Fibroblast of lung (primary cell): ENCODE measurements at regions not wholly inside any gene's neighbourhood (a gene's known extent, or its start where the extent isn't known, plus 50 kb on each side); places are given as distances from the start of the nearest gene placed in this dataset.

Source experiments
- DNase-seq, 2 donors: peaks; one replicate each; pipeline versions ENCODE4 v3.0.0 to v3.0.0-alpha.2; 2010; ENCODE audit warnings: low read depth in 2 of 2
- H2AFZ ChIP-seq: 2 replicates; pipeline ENCODE4 v1.5.1; 2012; ENCODE audit warnings: low read length, control low read depth, inconsistent platforms
- H3K27ac ChIP-seq: 2 replicates; pipeline ENCODE4 v1.5.1; 2011; ENCODE audit warnings: low read length, control low read depth; ENCODE audit not compliant: insufficient read depth
- H3K27me3 ChIP-seq: 2 replicates; pipeline ENCODE4 v1.5.1; 2011; ENCODE audit warnings: mild to moderate bottlenecking, low read length; ENCODE audit not compliant: control insufficient read depth, insufficient read depth
- H3K36me3 ChIP-seq: 2 replicates; pipeline ENCODE4 v1.5.1; 2011; ENCODE audit warnings: low read length; ENCODE audit not compliant: control insufficient read depth, insufficient read depth
- H3K4me1 ChIP-seq: 2 replicates; pipeline ENCODE4 v1.5.1; 2011; ENCODE audit warnings: low read length; ENCODE audit not compliant: control insufficient read depth, insufficient read depth; ENCODE audit errors: extremely low read depth
- H3K4me2 ChIP-seq: 2 replicates; pipeline ENCODE4 v1.5.1; 2011; ENCODE audit warnings: low read length, control low read depth; ENCODE audit not compliant: insufficient read depth; ENCODE audit errors: extremely low read depth
- H3K4me3 ChIP-seq, 4 experiments: fragments of 200-600 bp in 1 of 4; sonication (generic) in 1 of 4; replicated peaks in 1 of 4; 2 replicates each; pipeline ENCODE4 v1.5.1; 2011 to 2016; ENCODE audit warnings: low read length in 4 of 4, low read depth in 3 of 4, mild to moderate bottlenecking in 3 of 4, control low read depth in 2 of 4, inconsistent platforms in 1 of 4, mixed read lengths in 1 of 4; ENCODE audit not compliant: insufficient read depth in 1 of 4; ENCODE audit errors: control extremely low read depth in 1 of 4
- H3K79me2 ChIP-seq: 2 replicates; pipeline ENCODE4 v1.5.1; 2012; ENCODE audit warnings: mild to moderate bottlenecking, low read length, inconsistent platforms; ENCODE audit not compliant: control insufficient read depth, insufficient read depth
- H3K9ac ChIP-seq: 2 replicates; pipeline ENCODE4 v1.5.1; 2011; ENCODE audit warnings: mild to moderate bottlenecking, low read length, control low read depth; ENCODE audit not compliant: insufficient read depth
- H3K9me3 ChIP-seq: 2 replicates; pipeline ENCODE4 v1.5.1; 2012; ENCODE audit warnings: low read depth, low read length; ENCODE audit not compliant: control insufficient read depth, insufficient read depth
- H4K20me1 ChIP-seq: 2 replicates; pipeline ENCODE4 v1.5.1; 2011; ENCODE audit warnings: low read length; ENCODE audit not compliant: control insufficient read depth, insufficient read depth; ENCODE audit errors: extremely low read depth
- CTCF ChIP-seq, 2 donors: IDR thresholded peaks in 1 of 2; conservative IDR thresholded peaks in 1 of 2; 1 replicate in 1 of 2; 2 replicates in 1 of 2; pipeline ENCODE4 v1.5.1; 2011 to 2012; ENCODE audit warnings: low read length in 2 of 2, control low read depth in 1 of 2, inconsistent platforms in 1 of 2, low read depth in 1 of 2, mild to moderate bottlenecking in 1 of 2
- EZH2 ChIP-seq: IDR thresholded peaks from 2 replicates; pipeline ENCODE4 v1.5.1; 2012; ENCODE audit warnings: low read length, control low read depth, mild to moderate bottlenecking; ENCODE audit errors: missing control alignments

GRCh38 chr3:81998907-81999306, 237.5 kb upstream of the GBE1 start:
- no peak for TF ChIP-seq CTCF (conservative IDR thresholded peaks at IDR 0.05 in 1 of 2, IDR thresholded peaks at IDR 0.05 in 1 of 2; ENCODE audit: low read depth in 1 of 2, low read length in 2 of 2)
- TF ChIP-seq EZH2: no peak
- no peak for DNase-seq
- Histone ChIP-seq H3K4me1 (no peaks in the 10 kb centered on the region), H4K20me1 (no peaks in the 10 kb centered on the region), H3K27me3 (no peaks in the 10 kb centered on the region), H3K79me2 (no peaks in the 10 kb centered on the region), H3K9me3 (no peaks in the 10 kb centered on the region), H3K4me3 (no peak overlapping the region), H3K27ac (no peak overlapping the region), H3K4me2 (no peak overlapping the region), H3K36me3 (no peaks in the 10 kb centered on the region), H2AFZ (no peak overlapping the region), H3K9ac (no peak overlapping the region)

GRCh38 chr3:81998139-81998755, 236.8 kb upstream of the GBE1 start:
- Histone ChIP-seq H3K9me3 (no peaks in the 10 kb centered on the region), H3K4me2 (no peak overlapping the region), H3K79me2 (no peaks in the 10 kb centered on the region), H3K4me1 (no peaks in the 10 kb centered on the region), H3K36me3 (no peaks in the 10 kb centered on the region), H2AFZ (no peak overlapping the region), H3K27me3 (no peaks in the 10 kb centered on the region), H3K4me3 (no peak overlapping the region), H3K9ac (no peak overlapping the region), H3K27ac (no peak overlapping the region), H4K20me1 (no peaks in the 10 kb centered on the region)
- DNase-seq: peak; percentile 19 to 70
- TF ChIP-seq CTCF (conservative IDR thresholded peaks at IDR 0.05 in 1 of 2, IDR thresholded peaks at IDR 0.05 in 1 of 2; ENCODE audit: low read depth in 1 of 2, low read length in 2 of 2): no peak
- no peak for TF ChIP-seq EZH2

- Histone ChIP-seq H3K79me2 (no peaks in the 10 kb centered on the region), H3K4me1 (no peaks in the 10 kb centered on the region), H4K20me1 (no peaks in the 10 kb centered on the region), H3K4me2 (no peak overlapping the region), H3K36me3 (no peaks in the 10 kb centered on the region), H3K9ac (no peak overlapping the region), H3K27ac (no peak overlapping the region), H2AFZ (no peak overlapping the region), H3K9me3 (no peaks in the 10 kb centered on the region), H3K27me3 (no peaks in the 10 kb centered on the region), H3K4me3 (no peak overlapping the region)
- DNase-seq: no peak
- TF ChIP-seq CTCF (conservative IDR thresholded peaks at IDR 0.05 in 1 of 2, IDR thresholded peaks at IDR 0.05 in 1 of 2; ENCODE audit: low read depth in 1 of 2, low read length in 2 of 2) (no peak), EZH2 (no peak)
Observed at GRCh38 chr3:81997390-81997789, 235.9 kb upstream of the GBE1 start.
